ENCODE measurements at regions not wholly inside any gene's neighbourhood (a gene's known extent, or its start where the extent isn't known, plus 50 kb on each side); places are given as distances from the start of the nearest gene placed in this dataset.
A peak's percentile ranks its signal among the peaks of the same experiment; 100 is the strongest.

DNA sequence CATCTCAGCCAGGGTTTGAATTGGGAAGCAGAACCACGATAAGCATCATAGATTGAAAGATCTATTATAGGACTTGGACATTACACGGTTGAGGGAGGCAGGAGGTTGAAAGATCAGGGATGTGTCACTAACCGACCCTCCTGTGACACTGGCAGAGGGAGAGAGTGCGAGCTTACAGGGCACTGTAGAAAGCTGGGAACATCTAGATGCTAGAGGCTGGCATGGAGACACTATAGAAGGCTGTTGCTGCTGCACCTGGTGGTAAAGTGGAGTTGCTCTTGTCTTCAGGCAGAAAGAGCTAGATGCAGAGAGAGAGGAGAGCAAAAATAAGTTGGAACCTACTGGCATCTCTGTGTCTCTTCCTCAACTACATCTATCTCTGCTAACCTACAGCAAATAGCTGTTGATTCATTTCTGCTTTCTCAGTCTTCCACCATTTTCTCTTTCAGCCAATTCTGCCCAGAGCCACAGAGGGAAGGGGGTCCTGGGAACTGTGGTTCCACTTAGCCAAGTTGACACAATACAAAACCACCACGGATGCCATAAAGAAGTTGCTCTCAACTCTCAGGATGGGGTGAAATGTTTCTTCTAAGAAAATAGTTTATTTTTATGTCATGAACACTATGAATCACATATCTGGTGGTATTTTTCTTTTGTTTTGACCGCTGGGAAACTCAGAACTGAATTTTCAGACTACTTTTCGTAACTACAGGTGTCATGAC is 155.9 kb downstream of the ZNF281 start:
- no peaks in the 10 kb centered on the region for H3K4me1 ChIP-seq (ENCODE audit: control insufficient read depth, insufficient read depth, low read length)
- no peak overlapping the region for H3K27ac ChIP-seq (ENCODE audit: low read length)
- WGBS (ENCODE audit: insufficient coverage, low lambda C conversion rate): 95% methylated on average over 2 of the region's 7 CpGs
- DNase-seq: no peak
- H3K27me3 ChIP-seq (ENCODE audit: control insufficient read depth, insufficient read depth, low read length): no peaks in the 10 kb centered on the region
- no peaks in the 10 kb centered on the region for H3K9me3 ChIP-seq (ENCODE audit: control insufficient read depth, low read depth, low read length)
- no peak overlapping the region for H3K4me3 ChIP-seq (ENCODE audit: low read length)
- H3K36me3 ChIP-seq (ENCODE audit: control insufficient read depth, insufficient read depth, low read length): no peaks in the 10 kb centered on the region

DNA sequence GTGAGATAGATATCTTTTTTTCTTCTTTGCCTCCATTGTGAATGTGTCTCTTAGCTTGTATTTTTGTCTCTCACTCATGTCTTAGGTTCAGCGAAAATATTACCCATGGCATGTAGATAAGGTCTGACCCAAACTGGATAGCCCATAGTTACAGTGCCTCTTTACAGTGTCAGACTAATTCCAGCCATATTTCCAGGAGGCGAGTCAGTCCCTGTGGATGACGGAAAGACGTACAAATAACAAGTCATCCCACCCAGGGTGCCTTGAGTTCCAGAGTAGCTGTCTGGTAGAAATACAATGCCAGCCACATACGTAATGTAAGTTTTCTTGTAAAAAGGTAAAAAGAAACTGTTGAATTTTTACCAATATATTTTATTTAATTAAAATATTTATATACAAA is 157.3 kb downstream of the ZNF281 start:
- no peaks in the 10 kb centered on the region for H3K36me3 ChIP-seq (ENCODE audit: control insufficient read depth, insufficient read depth, low read length)
- no peaks in the 10 kb centered on the region for H3K4me1 ChIP-seq (ENCODE audit: control insufficient read depth, insufficient read depth, low read length)
- WGBS (ENCODE audit: insufficient coverage, low lambda C conversion rate): 100% methylated on average over 3 of the region's 5 CpGs
- no peak for DNase-seq
- no peak overlapping the region for H3K4me3 ChIP-seq (ENCODE audit: low read length)
- no peak overlapping the region for H3K27ac ChIP-seq (ENCODE audit: low read length)
- H3K9me3 ChIP-seq (ENCODE audit: control insufficient read depth, low read depth, low read length): no peaks in the 10 kb centered on the region
- H3K27me3 ChIP-seq (ENCODE audit: control insufficient read depth, insufficient read depth, low read length): no peaks in the 10 kb centered on the region

DNA sequence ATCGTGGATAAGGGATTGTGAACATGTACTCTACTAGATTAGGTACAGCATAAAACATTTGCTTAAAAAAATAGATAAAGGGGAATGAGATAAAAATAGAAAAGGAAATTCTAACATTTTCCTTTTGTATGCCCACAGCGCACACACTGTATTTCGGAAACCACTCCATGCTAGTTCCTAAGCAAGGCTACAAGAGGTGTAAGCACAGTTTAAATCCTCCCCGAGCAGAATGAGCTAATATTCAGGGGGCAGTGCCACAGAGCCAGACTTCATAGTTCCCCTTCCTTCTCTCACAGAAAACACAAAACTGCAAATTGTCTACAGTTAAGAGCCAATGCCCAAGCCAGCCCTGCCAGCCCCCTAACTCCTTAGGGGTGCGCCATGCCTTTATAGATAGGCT is 159.4 kb downstream of the ZNF281 start:
- H3K36me3 ChIP-seq (ENCODE audit: control insufficient read depth, insufficient read depth, low read length): no peaks in the 10 kb centered on the region
- WGBS (ENCODE audit: insufficient coverage, low lambda C conversion rate): no CpG with 5 or more reads among the region's 5 CpGs

DNA sequence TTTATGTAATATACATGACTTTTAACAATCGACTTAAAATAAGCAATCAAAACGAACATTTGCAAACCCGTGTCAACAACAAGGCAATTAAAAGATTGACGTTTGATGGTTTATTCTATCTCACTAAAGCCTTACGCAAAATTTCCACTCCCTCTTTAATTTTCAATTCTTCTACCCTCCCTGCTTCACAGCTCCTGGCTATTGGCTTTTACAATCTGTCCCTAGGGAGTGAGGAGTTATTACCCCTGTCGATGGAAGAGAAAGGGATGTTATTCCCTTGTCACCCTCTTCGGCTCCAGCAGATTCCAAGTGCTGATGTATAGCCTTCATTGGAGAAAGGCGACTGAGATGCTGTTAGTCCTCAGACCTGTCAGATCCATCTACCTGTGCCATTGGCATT is 161.3 kb downstream of the ZNF281 start:
- Histone ChIP-seq H3K36me3 (ENCODE audit: control insufficient read depth, insufficient read depth, low read length) (no peaks in the 10 kb centered on the region), H3K4me1 (ENCODE audit: control insufficient read depth, insufficient read depth, low read length) (no peaks in the 10 kb centered on the region), H3K9me3 (ENCODE audit: control insufficient read depth, low read depth, low read length) (no peaks in the 10 kb centered on the region), H3K27me3 (ENCODE audit: control insufficient read depth, insufficient read depth, low read length) (peaks cover 2% of the 10 kb centered on the region), H3K4me3 (ENCODE audit: low read length) (no peak overlapping the region), H3K27ac (ENCODE audit: low read length) (no peak overlapping the region)
- no peak for DNase-seq
- WGBS (ENCODE audit: insufficient coverage, low lambda C conversion rate): 75% methylated on average over 4 of the region's 8 CpGs

More for the DNA sequence above, 159.4 kb downstream of the ZNF281 start:
- H3K27me3 ChIP-seq (ENCODE audit: control insufficient read depth, insufficient read depth, low read length): peaks cover under 1% of the 10 kb centered on the region
- no peak overlapping the region for H3K27ac ChIP-seq (ENCODE audit: low read length)
- H3K4me1 ChIP-seq (ENCODE audit: control insufficient read depth, insufficient read depth, low read length): no peaks in the 10 kb centered on the region
- no peaks in the 10 kb centered on the region for H3K9me3 ChIP-seq (ENCODE audit: control insufficient read depth, low read depth, low read length)
- no peak overlapping the region for H3K4me3 ChIP-seq (ENCODE audit: low read length)
- DNase-seq: no peak

DNA sequence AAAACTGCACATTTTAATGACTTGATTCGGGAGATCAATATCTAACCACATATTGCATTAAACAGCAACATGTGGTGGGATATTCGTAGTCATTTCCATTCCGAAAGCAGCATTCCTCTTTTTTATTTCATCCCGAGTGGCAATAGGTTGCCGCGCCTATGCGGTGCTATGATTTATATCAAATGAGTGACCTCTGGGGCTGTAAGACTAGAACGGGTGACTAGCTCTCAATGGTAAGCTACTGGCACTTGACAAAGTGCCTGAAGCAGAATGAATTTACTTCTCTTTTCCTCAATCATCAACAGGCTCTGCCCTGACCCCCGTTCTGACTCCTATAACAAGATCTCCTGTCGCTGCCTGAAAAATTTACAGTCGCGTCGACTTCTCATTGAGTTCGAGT is 162.3 kb downstream of the ZNF281 start:
- WGBS (ENCODE audit: insufficient coverage, low lambda C conversion rate): 87% methylated on average over 7 of the region's 14 CpGs
- no peak for DNase-seq
- Histone ChIP-seq H3K4me1 (ENCODE audit: control insufficient read depth, insufficient read depth, low read length) (peaks cover 2% of the 10 kb centered on the region), H3K27me3 (ENCODE audit: control insufficient read depth, insufficient read depth, low read length) (peaks cover 2% of the 10 kb centered on the region), H3K36me3 (ENCODE audit: control insufficient read depth, insufficient read depth, low read length) (no peaks in the 10 kb centered on the region), H3K27ac (ENCODE audit: low read length) (no peak overlapping the region), H3K4me3 (ENCODE audit: low read length) (no peak overlapping the region), H3K9me3 (ENCODE audit: control insufficient read depth, low read depth, low read length) (no peaks in the 10 kb centered on the region)

DNA sequence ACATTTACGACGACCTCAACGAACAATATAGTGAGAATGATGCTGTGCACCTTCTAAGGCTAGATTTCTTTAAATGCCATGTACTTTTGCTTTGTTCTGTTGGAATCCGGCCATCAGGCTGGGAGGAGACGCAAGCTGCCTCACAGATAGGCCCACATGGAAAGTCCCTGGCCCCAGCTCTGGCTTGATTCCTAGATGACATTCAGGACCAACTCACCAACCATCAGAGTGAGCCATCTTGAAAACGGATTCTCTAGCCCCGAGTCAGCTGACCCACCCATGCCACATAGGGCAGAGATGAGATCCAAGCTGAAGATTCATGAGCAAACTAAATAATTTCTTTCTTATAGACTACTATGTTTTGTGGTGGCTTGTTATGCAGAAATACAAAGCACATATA is 164.4 kb downstream of the ZNF281 start:
- no CpG with 5 or more reads among the region's 7 CpGs for WGBS (ENCODE audit: insufficient coverage, low lambda C conversion rate)
- Histone ChIP-seq H3K9me3 (ENCODE audit: control insufficient read depth, low read depth, low read length) (no peaks in the 10 kb centered on the region), H3K4me3 (ENCODE audit: low read length) (no peak overlapping the region), H3K27ac (ENCODE audit: low read length) (no peak overlapping the region), H3K36me3 (ENCODE audit: control insufficient read depth, insufficient read depth, low read length) (no peaks in the 10 kb centered on the region), H3K4me1 (ENCODE audit: control insufficient read depth, insufficient read depth, low read length) (peaks cover 2% of the 10 kb centered on the region), H3K27me3 (ENCODE audit: control insufficient read depth, insufficient read depth, low read length) (peaks cover 2% of the 10 kb centered on the region)
- DNase-seq: no peak

DNA sequence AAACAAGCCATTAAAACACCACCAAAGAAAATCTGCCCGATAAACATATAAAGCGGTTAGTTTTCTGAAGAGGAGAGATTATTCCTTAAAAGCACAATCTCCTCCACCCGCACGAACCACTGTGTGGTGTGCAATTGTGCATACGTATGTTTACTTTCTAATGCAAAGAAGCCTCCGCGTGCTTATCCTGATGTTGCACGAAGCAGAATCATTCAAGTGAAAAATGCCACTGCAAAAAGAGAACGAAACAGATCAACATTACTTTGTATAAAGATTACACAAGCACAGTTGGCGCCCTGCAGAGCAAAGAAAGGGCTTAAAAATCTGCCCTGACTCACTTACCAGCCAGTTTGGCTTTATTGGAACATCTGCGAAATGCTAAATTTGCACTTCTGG is 166.8 kb downstream of the ZNF281 start:
- DNase-seq: no peak
- H3K36me3 ChIP-seq (ENCODE audit: control insufficient read depth, insufficient read depth, low read length): no peaks in the 10 kb centered on the region
- peaks cover 2% of the 10 kb centered on the region for H3K27me3 ChIP-seq (ENCODE audit: control insufficient read depth, insufficient read depth, low read length)
- H3K4me3 ChIP-seq (ENCODE audit: low read length): peak overlapping the region; percentile 30
- 42% methylated on average over 2 of the region's 11 CpGs for WGBS (ENCODE audit: insufficient coverage, low lambda C conversion rate)
- H3K9me3 ChIP-seq (ENCODE audit: control insufficient read depth, low read depth, low read length): no peaks in the 10 kb centered on the region
- peak overlapping the region; percentile 60 for H3K27ac ChIP-seq (ENCODE audit: low read length)
- H3K4me1 ChIP-seq (ENCODE audit: control insufficient read depth, insufficient read depth, low read length): peaks cover 2% of the 10 kb centered on the region

DNA sequence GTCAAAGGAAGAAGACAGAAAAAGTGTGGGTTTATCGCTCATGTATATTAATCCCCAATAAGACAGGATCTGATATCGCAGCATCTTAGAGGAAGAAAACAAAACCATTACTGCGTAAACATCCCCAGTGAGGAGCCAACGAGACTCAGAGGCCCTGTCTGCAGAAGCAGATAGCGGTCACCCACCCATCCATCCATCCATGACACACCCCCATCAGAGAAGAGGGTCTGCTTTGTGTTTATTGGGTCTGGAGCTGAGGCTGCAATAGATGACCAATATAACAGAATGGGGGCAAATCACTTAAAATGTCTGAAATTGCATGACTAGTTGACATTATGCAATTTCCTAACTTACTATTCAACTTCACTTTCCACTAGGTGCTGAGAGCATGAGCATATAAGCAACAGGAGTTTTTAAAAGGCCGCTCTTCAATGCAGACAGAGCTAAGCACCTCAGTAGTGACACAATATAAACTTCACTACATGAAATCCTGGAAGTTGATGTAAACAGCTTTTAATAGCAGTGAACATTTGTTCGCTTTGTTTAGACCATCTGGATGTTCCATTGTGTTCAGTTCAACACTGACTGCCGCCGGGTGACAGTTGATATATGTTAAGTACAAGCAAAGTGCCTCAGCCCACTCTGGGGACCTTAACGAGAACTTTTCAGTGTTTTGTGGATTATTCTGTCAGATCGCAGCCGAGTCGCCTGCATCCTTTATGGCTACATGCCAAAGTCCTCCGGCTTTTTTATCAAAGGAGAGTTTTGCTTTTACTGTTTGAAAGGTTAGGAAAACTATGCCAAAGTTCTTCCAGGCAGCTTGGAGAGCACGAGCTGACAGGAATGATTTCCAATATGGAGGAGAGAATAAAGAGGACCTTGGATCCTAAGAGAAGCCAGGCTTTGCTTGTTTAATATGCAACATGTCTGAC is 167.5 kb downstream of the ZNF281 start:
- Histone ChIP-seq H3K27ac (ENCODE audit: low read length) (peak overlapping the region; percentile 60), H3K4me3 (ENCODE audit: low read length) (peak overlapping the region; percentile 30), H3K36me3 (ENCODE audit: control insufficient read depth, insufficient read depth, low read length) (no peaks in the 10 kb centered on the region), H3K4me1 (ENCODE audit: control insufficient read depth, insufficient read depth, low read length) (peaks cover 2% of the 10 kb centered on the region), H3K27me3 (ENCODE audit: control insufficient read depth, insufficient read depth, low read length) (peaks cover 2% of the 10 kb centered on the region), H3K9me3 (ENCODE audit: control insufficient read depth, low read depth, low read length) (no peaks in the 10 kb centered on the region)
- no CpG with 5 or more reads among the region's 15 CpGs for WGBS (ENCODE audit: insufficient coverage, low lambda C conversion rate)
- peak; percentile 51 to 78 for DNase-seq

DNA sequence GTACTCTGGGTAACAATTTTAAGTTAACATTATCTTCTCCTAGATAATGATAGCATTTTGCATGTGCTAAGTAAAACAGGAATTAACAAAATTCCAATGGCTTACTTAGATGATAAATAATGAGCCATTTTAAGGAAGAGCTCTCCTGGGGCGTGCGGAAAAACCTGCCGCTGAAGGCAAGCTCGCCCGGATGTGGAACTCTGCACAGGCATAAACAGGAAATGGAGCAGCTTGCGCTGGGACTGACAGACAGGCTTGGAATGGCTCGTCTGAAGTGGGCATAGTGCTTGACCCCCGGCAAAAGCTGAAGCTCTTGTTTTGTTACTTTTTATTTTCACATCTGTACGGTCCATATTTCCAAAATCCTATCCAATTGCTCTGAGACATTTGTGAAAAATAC is 169.2 kb downstream of the ZNF281 start:
- DNase-seq: no peak
- no peak overlapping the region for H3K27ac ChIP-seq (ENCODE audit: low read length)

DNA sequence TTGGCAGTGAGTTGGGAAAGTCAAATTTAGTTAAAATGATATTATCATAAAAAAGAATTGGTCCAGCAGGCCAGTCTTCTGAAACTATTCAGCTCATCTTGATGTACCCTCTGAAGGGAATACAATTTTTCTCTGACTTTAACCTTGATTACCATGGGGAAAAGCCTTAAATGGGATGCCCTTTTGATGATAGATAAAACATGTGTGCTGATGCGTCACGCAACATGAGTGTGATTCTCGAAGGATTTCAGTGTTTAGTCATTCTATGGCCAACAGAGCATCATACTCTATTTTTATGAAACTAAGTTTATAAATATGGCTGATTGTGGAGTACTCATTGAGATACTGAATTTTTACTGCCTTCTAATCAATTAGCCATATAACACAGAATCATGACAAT is 171.5 kb downstream of the ZNF281 start:
- WGBS (ENCODE audit: insufficient coverage, low lambda C conversion rate): no CpG with 5 or more reads among the region's 3 CpGs
- Histone ChIP-seq H3K27me3 (ENCODE audit: control insufficient read depth, insufficient read depth, low read length) (no peaks in the 10 kb centered on the region), H3K9me3 (ENCODE audit: control insufficient read depth, low read depth, low read length) (no peaks in the 10 kb centered on the region), H3K4me1 (ENCODE audit: control insufficient read depth, insufficient read depth, low read length) (peaks cover 2% of the 10 kb centered on the region), H3K27ac (ENCODE audit: low read length) (no peak overlapping the region), H3K36me3 (ENCODE audit: control insufficient read depth, insufficient read depth, low read length) (no peaks in the 10 kb centered on the region), H3K4me3 (ENCODE audit: low read length) (no peak overlapping the region)
- DNase-seq: no peak

More for the DNA sequence above, 169.2 kb downstream of the ZNF281 start:
- Histone ChIP-seq H3K4me3 (ENCODE audit: low read length) (no peak overlapping the region), H3K27me3 (ENCODE audit: control insufficient read depth, insufficient read depth, low read length) (peaks cover 2% of the 10 kb centered on the region), H3K9me3 (ENCODE audit: control insufficient read depth, low read depth, low read length) (no peaks in the 10 kb centered on the region), H3K36me3 (ENCODE audit: control insufficient read depth, insufficient read depth, low read length) (no peaks in the 10 kb centered on the region), H3K4me1 (ENCODE audit: control insufficient read depth, insufficient read depth, low read length) (peaks cover 2% of the 10 kb centered on the region)
- 75% methylated on average over 1 of the region's 9 CpGs for WGBS (ENCODE audit: insufficient coverage, low lambda C conversion rate)
